ENCODE measurements at regions not wholly inside any gene's neighbourhood (a gene's known extent, or its start where the extent isn't known, plus 50 kb on each side); places are given as distances from the start of the nearest gene placed in this dataset.
"Not testable (repeated sequence)": the region's sequence is repeated elsewhere in the genome, so short reads cannot be mapped to it uniquely, and the experiment has no call there.

- DNase-seq: no peak
Observed at GRCh38 chr7:15049157-15049556, 146.6 kb upstream of the DGKB start.

GRCh38 chr7:15046861-15047260 is 144.3 kb upstream of the DGKB start:
- DNase-seq: no peak

- DNase-seq: no peak
Observed at GRCh38 chr7:15043931-15044330, 141.4 kb upstream of the DGKB start.

GRCh38 chr7:15042285-15043065 is 139.9 kb upstream of the DGKB start:
- no peak for DNase-seq

- DNase-seq: no peak
Observed at GRCh38 chr7:15041226-15041625, 138.7 kb upstream of the DGKB start.

GRCh38 chr7:15035814-15036213 is 133.3 kb upstream of the DGKB start:
- DNase-seq: no peak

- DNase-seq: no peak
Observed at GRCh38 chr7:15033039-15033438, 130.5 kb upstream of the DGKB start.

GRCh38 chr7:15018981-15019380 is 116.4 kb upstream of the DGKB start:
- DNase-seq: no peak

- peak; percentile 17 for DNase-seq
Observed at GRCh38 chr7:15016766-15017165, 114.2 kb upstream of the DGKB start.

GRCh38 chr7:15016315-15016667 is 113.7 kb upstream of the DGKB start:
- DNase-seq: peak; percentile 19

GRCh38 chr7:15015545-15016314 is 113.2 kb upstream of the DGKB start:
- DNase-seq: no peak

- DNase-seq: no peak
Observed at GRCh38 chr7:15012135-15012534, 109.6 kb upstream of the DGKB start.

- DNase-seq: no peak
Observed at GRCh38 chr7:15011289-15011688, 108.7 kb upstream of the DGKB start.

GRCh38 chr7:15007507-15007906 is 105.0 kb upstream of the DGKB start:
- no peak for DNase-seq

- DNase-seq: no peak
Observed at GRCh38 chr7:15005672-15006071, 103.1 kb upstream of the DGKB start.

GRCh38 chr7:15000157-15000556 is 97.6 kb upstream of the DGKB start:
- no peak for DNase-seq

- no peak for DNase-seq
Observed at GRCh38 chr7:14999331-14999730, 96.8 kb upstream of the DGKB start.

- DNase-seq: no peak
Observed at GRCh38 chr7:14995774-14996173, 93.2 kb upstream of the DGKB start.

- DNase-seq: peak; percentile 63
Observed at GRCh38 chr7:14988941-14989340, 86.4 kb upstream of the DGKB start.

- no peak for DNase-seq
Observed at GRCh38 chr7:14978687-14979086, 76.1 kb upstream of the DGKB start.

- DNase-seq: no peak
Observed at GRCh38 chr7:14974688-14975087, 72.1 kb upstream of the DGKB start.

GRCh38 chr7:14973712-14974428 is 71.3 kb upstream of the DGKB start:
- DNase-seq: no peak

- not testable (repeated sequence) for DNase-seq
Observed at GRCh38 chr7:14971678-14972077, 69.1 kb upstream of the DGKB start.

Data from skin of body (tissue), 1 donor.